Naive thymus-derived CD8-positive, alpha-beta T cell (primary cell): ENCODE measurements at regions not wholly inside any gene's neighbourhood (a gene's known extent, or its start where the extent isn't known, plus 50 kb on each side); places are given as distances from the start of the nearest gene placed in this dataset.
"Not testable (repeated sequence)": the region's sequence is repeated elsewhere in the genome, so short reads cannot be mapped to it uniquely, and the experiment has no call there.

ENCODE experiments used
- ATAC-seq, 2 donors: fragments of 150-1000 bp; cut with Tn5 transposase in 1 of 2; sonication (Bioruptor Pico), chemical (Tn5 transposase) in 1 of 2; 1 replicate in 1 of 2; 2 replicates in 1 of 2; pipeline ENCODE4 v1.10.0; 2021; ENCODE audit warnings: mild to moderate bottlenecking in 2 of 2, moderate library complexity in 2 of 2
- POLR2A ChIA-PET: fragments of 350-600 bp; sonication (Branson Sonifier 250); formaldehyde crosslinking; loops from one replicate; lab custom pipeline; 2021; ENCODE audit warnings: antibody characterized with exemption; lab: Charles Lee
- DNase-seq, 10 donors: peaks; one replicate each; pipeline versions ENCODE4 v3.0.0 to v3.0.0-alpha.2; 2020 to 2022
- H3K27ac Mint-ChIP-seq, 10 donors: one replicate each; pipeline ENCODE4 v1.8.0; 2020 to 2022; ENCODE audit warnings: mild to moderate bottlenecking in 10 of 10, mixed read lengths in 10 of 10, moderate library complexity in 4 of 10, inconsistent platforms in 1 of 10
- H3K27me3 Mint-ChIP-seq, 5 donors: one replicate each; pipeline ENCODE4 v1.8.0; 2021 to 2022; ENCODE audit warnings: mixed read lengths in 5 of 5
- H3K36me3 Mint-ChIP-seq, 3 donors: one replicate each; pipeline ENCODE4 v1.8.0; 2020 to 2022; ENCODE audit warnings: mixed read lengths in 3 of 3, mild to moderate bottlenecking in 2 of 3, inconsistent platforms in 1 of 3
- H3K4me1 Mint-ChIP-seq, 4 donors: one replicate each; pipeline ENCODE4 v1.8.0; 2021 to 2022; ENCODE audit warnings: mixed read lengths in 4 of 4
- H3K4me3 Mint-ChIP-seq, 10 donors: one replicate each; pipeline ENCODE4 v1.8.0; 2020 to 2022; ENCODE audit warnings: mild to moderate bottlenecking in 10 of 10, mixed read lengths in 10 of 10, moderate library complexity in 6 of 10, inconsistent platforms in 1 of 10
- H3K9me3 Mint-ChIP-seq, 9 donors: one replicate each; pipeline ENCODE4 v1.8.0; 2020 to 2022; ENCODE audit warnings: mixed read lengths in 9 of 9, mild to moderate bottlenecking in 3 of 9, inconsistent platforms in 1 of 9, moderate library complexity in 1 of 9

GRCh38 chr17:13417381-13417950 is 184.3 kb downstream of the HS3ST3A1 start:
- Mint-ChIP-seq H3K36me3 (no peaks in the 10 kb centered on the region), H3K4me3 (no peak overlapping the region), H3K27ac (no peak overlapping the region), H3K27me3 (peaks cover 12 to 48% (median 36%) of the 10 kb centered on the region in 5 donors), H3K4me1 (no peaks in the 10 kb centered on the region), H3K9me3 (peaks cover 0 to 6% (median 0%) of the 10 kb centered on the region in 9 donors)
- POLR2A ChIA-PET = no interaction called here
- ATAC-seq (no peak), DNase-seq (no peak)

GRCh38 chr17:13416748-13417363 is 184.9 kb downstream of the HS3ST3A1 start:
- H3K27me3 Mint-ChIP-seq = peaks cover 12 to 42% (median 33%) of the 10 kb centered on the region in 5 donors
- no peaks in the 10 kb centered on the region for H3K36me3 Mint-ChIP-seq
- no peak overlapping the region for H3K27ac Mint-ChIP-seq
- no peak overlapping the region for H3K4me3 Mint-ChIP-seq
- H3K4me1 Mint-ChIP-seq = no peaks in the 10 kb centered on the region
- POLR2A ChIA-PET = no interaction called here
- DNase-seq (no peak), ATAC-seq (no peak)
- peaks cover 0 to 6% (median 0%) of the 10 kb centered on the region in 9 donors for H3K9me3 Mint-ChIP-seq

GRCh38 chr17:13415871-13416416 is 185.8 kb downstream of the HS3ST3A1 start:
- no peak overlapping the region for H3K27ac Mint-ChIP-seq
- H3K4me3 Mint-ChIP-seq = no peak overlapping the region
- H3K27me3 Mint-ChIP-seq = peaks cover 12 to 33% (median 26%) of the 10 kb centered on the region in 5 donors
- H3K4me1 Mint-ChIP-seq = no peaks in the 10 kb centered on the region
- H3K9me3 Mint-ChIP-seq = peaks cover 0 to 6% (median 0%) of the 10 kb centered on the region in 9 donors
- DNase-seq (no peak), ATAC-seq (no peak)
- H3K36me3 Mint-ChIP-seq = no peaks in the 10 kb centered on the region
- POLR2A ChIA-PET = no interaction called here

GRCh38 chr17:13415200-13415599 is 186.5 kb downstream of the HS3ST3A1 start:
- H3K9me3 Mint-ChIP-seq, H3K4me1 Mint-ChIP-seq, ATAC-seq, DNase-seq, POLR2A ChIA-PET, H3K36me3 Mint-ChIP-seq, H3K27ac Mint-ChIP-seq, H3K4me3 Mint-ChIP-seq: not testable (repeated sequence)
- peaks cover 12 to 27% (median 19%) of the 10 kb centered on the region in 5 donors for H3K27me3 Mint-ChIP-seq

GRCh38 chr17:13413001-13413400 is 188.7 kb downstream of the HS3ST3A1 start:
- Mint-ChIP-seq H3K4me3 (no peak overlapping the region), H3K27ac (no peak overlapping the region), H3K9me3 (peaks cover 0 to 6% (median 0%) of the 10 kb centered on the region in 9 donors), H3K27me3 (peaks cover 11 to 24% (median 17%) of the 10 kb centered on the region in 5 donors), H3K36me3 (no peaks in the 10 kb centered on the region), H3K4me1 (no peaks in the 10 kb centered on the region)
- POLR2A ChIA-PET = no interaction called here
- DNase-seq (no peak), ATAC-seq (no peak)

- no peak overlapping the region for H3K4me3 Mint-ChIP-seq
- H3K27ac Mint-ChIP-seq = no peak overlapping the region
- ATAC-seq (no peak), DNase-seq (no peak)
- H3K36me3 Mint-ChIP-seq = no peaks in the 10 kb centered on the region
- peaks cover 0 to 6% (median 0%) of the 10 kb centered on the region in 9 donors for H3K9me3 Mint-ChIP-seq
- POLR2A ChIA-PET = no interaction called here
- H3K4me1 Mint-ChIP-seq = no peaks in the 10 kb centered on the region
- peaks cover 8 to 19% (median 10%) of the 10 kb centered on the region in 5 donors for H3K27me3 Mint-ChIP-seq
These were observed 190.9 kb downstream of the HS3ST3A1 start for GRCh38 chr17:13410874-13411273.

GRCh38 chr17:13410214-13410613 is 191.5 kb downstream of the HS3ST3A1 start:
- H3K9me3 Mint-ChIP-seq = peaks cover 0 to under 1% (median 0%) of the 10 kb centered on the region in 9 donors
- H3K4me3 Mint-ChIP-seq = no peak overlapping the region
- peaks cover 4 to 13% (median 13%) of the 10 kb centered on the region in 5 donors for H3K27me3 Mint-ChIP-seq
- H3K27ac Mint-ChIP-seq = no peak overlapping the region
- DNase-seq (no peak), ATAC-seq (no peak)
- H3K4me1 Mint-ChIP-seq = no peaks in the 10 kb centered on the region
- H3K36me3 Mint-ChIP-seq = no peaks in the 10 kb centered on the region
- POLR2A ChIA-PET = no interaction called here

GRCh38 chr17:13409455-13409854 is 192.3 kb downstream of the HS3ST3A1 start:
- Mint-ChIP-seq H3K27ac (no peak overlapping the region), H3K4me1 (no peaks in the 10 kb centered on the region), H3K4me3 (no peak overlapping the region), H3K9me3 (no peaks in the 10 kb centered on the region), H3K36me3 (no peaks in the 10 kb centered on the region), H3K27me3 (peaks cover 3 to 11% (median 10%) of the 10 kb centered on the region in 5 donors)
- DNase-seq (no peak), ATAC-seq (no peak)
- POLR2A ChIA-PET = no interaction called here

- H3K36me3 Mint-ChIP-seq = no peaks in the 10 kb centered on the region
- no peak overlapping the region for H3K4me3 Mint-ChIP-seq
- POLR2A ChIA-PET = no interaction called here
- no peak overlapping the region for H3K27ac Mint-ChIP-seq
- H3K4me1 Mint-ChIP-seq = no peaks in the 10 kb centered on the region
- peaks cover 0 to under 1% (median 0%) of the 10 kb centered on the region in 9 donors for H3K9me3 Mint-ChIP-seq
- peaks cover under 1 to 15% (median 7%) of the 10 kb centered on the region in 5 donors for H3K27me3 Mint-ChIP-seq
- ATAC-seq (no peak), DNase-seq (no peak)
These were observed 194.3 kb downstream of the HS3ST3A1 start for GRCh38 chr17:13407381-13407780.

- Mint-ChIP-seq H3K27ac (no peak overlapping the region), H3K27me3 (peaks cover 1 to 16% (median 11%) of the 10 kb centered on the region in 5 donors), H3K36me3 (no peaks in the 10 kb centered on the region), H3K4me3 (no peak overlapping the region), H3K9me3 (peaks cover 0 to 5% (median 0%) of the 10 kb centered on the region in 9 donors), H3K4me1 (peaks cover 0 to 2% (median 0%) of the 10 kb centered on the region in 4 donors)
- DNase-seq = no peak
- no peak for ATAC-seq
- POLR2A ChIA-PET = no interaction called here
These were observed 195.9 kb downstream of the HS3ST3A1 start for GRCh38 chr17:13405807-13406206.

GRCh38 chr17:13405080-13405479 is 196.6 kb downstream of the HS3ST3A1 start:
- Mint-ChIP-seq H3K4me3 (no peak overlapping the region), H3K27ac (no peak overlapping the region), H3K9me3 (peaks cover 0 to 5% (median 0%) of the 10 kb centered on the region in 9 donors), H3K4me1 (peaks cover 0 to 2% (median 0%) of the 10 kb centered on the region in 4 donors), H3K36me3 (no peaks in the 10 kb centered on the region), H3K27me3 (peaks cover 1 to 20% (median 11%) of the 10 kb centered on the region in 5 donors)
- POLR2A ChIA-PET = no interaction called here
- DNase-seq = no peak
- ATAC-seq = no peak

GRCh38 chr17:13403982-13404946 is 197.5 kb downstream of the HS3ST3A1 start:
- DNase-seq (no peak), ATAC-seq (no peak)
- Mint-ChIP-seq H3K27me3 (peaks cover 1 to 17% (median 11%) of the 10 kb centered on the region in 5 donors), H3K27ac (no peak overlapping the region), H3K4me1 (peaks cover 0 to 2% (median 0%) of the 10 kb centered on the region in 4 donors), H3K36me3 (no peaks in the 10 kb centered on the region), H3K4me3 (no peak overlapping the region), H3K9me3 (peaks cover 0 to 5% (median 0%) of the 10 kb centered on the region in 9 donors)
- POLR2A ChIA-PET = no interaction called here
